Left colon (tissue), 2 donors: ENCODE measurements at regions not wholly inside any gene's neighbourhood (a gene's known extent, or its start where the extent isn't known, plus 50 kb on each side); places are given as distances from the start of the nearest gene placed in this dataset.
A peak's percentile ranks its signal among the peaks of the same experiment; 100 is the strongest.

Source experiments
- ATAC-seq: fragments of 200-7000 bp; cut with Tn5 transposase; one replicate; pipeline ENCODE4 v1.9.1; 2020; ENCODE audit warnings: mild to moderate bottlenecking, moderate library complexity
- DNase-seq, 2 donors: peaks; one replicate each; pipeline ENCODE4 v3.0.0-alpha.2; 2020
- intact Hi-C, 2 donors: fragments of 100-400 bp; cut with DNase I in 1 of 2; cut with micrococcal nuclease in 1 of 2; formaldehyde crosslinking; loops; one replicate each; pipeline versions ENCODE4 v1.11.2 to v1.14.0; 2022; cut with DNase I, micrococcal nuclease
- donor health status: DM: no; HTN: no; CAD: no.
- donor health status: DM: yes; HTN: yes; CAD: no.

GRCh38 chr2:129753261-129753660 lies 226.2 kb upstream of the RAB6C start:
- ATAC-seq (no peak), DNase-seq (no peak)
- intact Hi-C loops, result no loop called here

GRCh38 chr2:129754421-129754820 lies 225.0 kb upstream of the RAB6C start:
- intact Hi-C loops, result no loop called here
- DNase-seq (no peak), ATAC-seq (no peak)

- intact Hi-C loops, result no loop called here
- no peak for ATAC-seq
- no peak for DNase-seq
Measured at GRCh38 chr2:129754831-129755230, 224.6 kb upstream of the RAB6C start.

GRCh38 chr2:129755786-129756185 lies 223.7 kb upstream of the RAB6C start:
- intact Hi-C loops, result no loop called here

GRCh38 chr2:129756276-129756675 lies 223.2 kb upstream of the RAB6C start:
- DNase-seq (no peak), ATAC-seq (no peak)
- intact Hi-C loops, result no loop called here

More at GRCh38 chr2:129755786-129756185, 223.7 kb upstream of the RAB6C start:
- DNase-seq (no peak), ATAC-seq (no peak)

- intact Hi-C loops, result no loop called here
- DNase-seq (no peak), ATAC-seq (no peak)
Measured at GRCh38 chr2:129757366-129757914, 222.0 kb upstream of the RAB6C start.

- no peak for DNase-seq
- intact Hi-C loops, result no loop called here
- no peak for ATAC-seq
Measured at GRCh38 chr2:129757915-129758783, 221.3 kb upstream of the RAB6C start.

GRCh38 chr2:129758784-129759471 lies 220.5 kb upstream of the RAB6C start:
- intact Hi-C loops, result no loop called here
- DNase-seq (no peak), ATAC-seq (peak; percentile 41)

- ATAC-seq (no peak), DNase-seq (no peak)
- intact Hi-C loops, result no loop called here
Measured at GRCh38 chr2:129759472-129760010, 219.9 kb upstream of the RAB6C start.

- ATAC-seq (no peak), DNase-seq (no peak)
- intact Hi-C loops, result no loop called here
Measured at GRCh38 chr2:129760669-129761068, 218.8 kb upstream of the RAB6C start.

- DNase-seq (no peak), ATAC-seq (no peak)
- intact Hi-C loops, result no loop called here
Measured at GRCh38 chr2:129761569-129762021, 217.9 kb upstream of the RAB6C start.

- ATAC-seq (no peak), DNase-seq (no peak)
- intact Hi-C loops, result no loop called here
Measured at GRCh38 chr2:129762386-129763189, 216.9 kb upstream of the RAB6C start.

GRCh38 chr2:129763190-129763846 lies 216.1 kb upstream of the RAB6C start:
- ATAC-seq, result no peak
- DNase-seq, result no peak
- intact Hi-C loops, result no loop called here

GRCh38 chr2:129763966-129764365 lies 215.5 kb upstream of the RAB6C start:
- ATAC-seq (no peak), DNase-seq (no peak)
- intact Hi-C loops, result no loop called here

- intact Hi-C loops, result no loop called here
Measured at GRCh38 chr2:129764376-129765325, 214.8 kb upstream of the RAB6C start.

GRCh38 chr2:129765326-129765677 lies 214.2 kb upstream of the RAB6C start:
- ATAC-seq (no peak), DNase-seq (no peak)
- intact Hi-C loops, result no loop called here

More at GRCh38 chr2:129764376-129765325, 214.8 kb upstream of the RAB6C start:
- DNase-seq, result no peak
- ATAC-seq, result peak; percentile 37

GRCh38 chr2:129765678-129766351 lies 213.7 kb upstream of the RAB6C start:
- intact Hi-C loops, result no loop called here
- no peak for DNase-seq
- no peak for ATAC-seq
